Activated naive CD4-positive, alpha-beta T cell treated with anti-CD3 and anti-CD28 coated beads, Interleukin-2, amount 10 ng/mL, durations not matched to agents 7 days and 5 days (primary cell): ENCODE measurements at regions not wholly inside any gene's neighbourhood (a gene's known extent, or its start where the extent isn't known, plus 50 kb on each side); places are given as distances from the start of the nearest gene placed in this dataset.

ENCODE experiments used
- CTCF ChIA-PET: fragments of 350-600 bp; sonication (Branson Sonifier 250); formaldehyde crosslinking; loops from one replicate; lab custom pipeline; 2021; ENCODE audit warnings: antibody characterized with exemption; lab: Charles Lee
- DNase-seq: peaks from one replicate; pipeline ENCODE4 v3.0.0-alpha.2; 2020
- H3K27ac Mint-ChIP-seq: one replicate; pipeline ENCODE4 v1.8.0; 2021; ENCODE audit warnings: mild to moderate bottlenecking, moderate library complexity, mixed read lengths
- H3K27me3 Mint-ChIP-seq: one replicate; pipeline ENCODE4 v1.8.0; 2021; ENCODE audit warnings: mild to moderate bottlenecking, mixed read lengths
- H3K36me3 Mint-ChIP-seq: one replicate; pipeline ENCODE4 v1.8.0; 2021; ENCODE audit warnings: mixed read lengths
- H3K4me1 Mint-ChIP-seq: one replicate; pipeline ENCODE4 v1.8.0; 2021; ENCODE audit warnings: mixed read lengths
- H3K4me3 Mint-ChIP-seq: one replicate; pipeline ENCODE4 v1.8.0; 2021; ENCODE audit warnings: mild to moderate bottlenecking, moderate library complexity, mixed read lengths
- H3K9me3 Mint-ChIP-seq: one replicate; pipeline ENCODE4 v1.8.0; 2021; ENCODE audit warnings: mixed read lengths

DNA sequence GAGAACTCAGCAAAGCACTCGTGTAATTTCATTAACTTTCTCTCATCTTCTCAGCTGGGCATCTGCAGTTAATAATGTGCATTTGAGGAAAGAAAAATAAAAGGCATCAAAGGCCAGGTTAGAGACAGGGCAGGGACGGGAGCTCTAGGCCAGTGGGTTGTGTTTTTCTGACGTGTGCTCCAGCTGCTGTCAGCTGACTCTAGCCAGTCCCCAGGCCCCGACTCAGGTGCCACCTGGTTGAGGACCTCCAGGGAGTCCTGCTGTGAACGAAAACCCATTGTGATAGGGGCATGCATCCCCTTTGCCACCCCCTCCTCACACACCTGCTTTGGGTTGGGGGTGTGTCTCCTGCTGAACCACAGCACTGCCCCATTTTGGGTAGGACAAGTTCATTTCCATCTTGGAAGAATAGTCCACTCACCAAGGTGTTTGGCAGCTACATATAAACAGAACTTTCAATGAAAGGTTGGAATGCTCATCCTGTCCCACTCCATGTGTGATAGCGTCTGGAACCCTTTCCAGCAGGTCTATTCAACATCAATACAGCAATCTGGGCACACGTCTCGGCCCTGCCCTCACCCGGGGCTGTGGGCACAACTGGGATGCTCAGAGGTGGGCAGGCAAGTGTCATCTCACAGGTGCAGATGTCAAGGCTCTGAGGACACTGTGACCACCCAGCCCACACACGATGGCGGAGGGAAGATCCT is 146.1 kb upstream of the FAM20C start:
- H3K4me3 Mint-ChIP-seq: no peak overlapping the region
- H3K27me3 Mint-ChIP-seq: peaks cover 12% of the 10 kb centered on the region
- H3K9me3 Mint-ChIP-seq: no peaks in the 10 kb centered on the region

GRCh38 chr7:46830-47140 is 145.6 kb upstream of the FAM20C start:
- Mint-ChIP-seq H3K27ac (no peak overlapping the region), H3K4me3 (no peak overlapping the region), H3K36me3 (no peaks in the 10 kb centered on the region), H3K4me1 (no peaks in the 10 kb centered on the region), H3K27me3 (peaks cover 12% of the 10 kb centered on the region), H3K9me3 (no peaks in the 10 kb centered on the region)
- CTCF ChIA-PET: no interaction called here
- DNase-seq: no peak

More for the DNA sequence above, 146.1 kb upstream of the FAM20C start:
- H3K36me3 Mint-ChIP-seq: no peaks in the 10 kb centered on the region
- no peaks in the 10 kb centered on the region for H3K4me1 Mint-ChIP-seq
- H3K27ac Mint-ChIP-seq: no peak overlapping the region
- DNase-seq: no peak
- CTCF ChIA-PET: no interaction called here

GRCh38 chr7:51456-52068 is 140.8 kb upstream of the FAM20C start:
- Mint-ChIP-seq H3K36me3 (no peaks in the 10 kb centered on the region), H3K4me3 (no peak overlapping the region), H3K27ac (no peak overlapping the region), H3K9me3 (no peaks in the 10 kb centered on the region), H3K27me3 (peaks cover 1% of the 10 kb centered on the region), H3K4me1 (no peaks in the 10 kb centered on the region)
- DNase-seq: no peak
- CTCF ChIA-PET: no interaction called here

DNA sequence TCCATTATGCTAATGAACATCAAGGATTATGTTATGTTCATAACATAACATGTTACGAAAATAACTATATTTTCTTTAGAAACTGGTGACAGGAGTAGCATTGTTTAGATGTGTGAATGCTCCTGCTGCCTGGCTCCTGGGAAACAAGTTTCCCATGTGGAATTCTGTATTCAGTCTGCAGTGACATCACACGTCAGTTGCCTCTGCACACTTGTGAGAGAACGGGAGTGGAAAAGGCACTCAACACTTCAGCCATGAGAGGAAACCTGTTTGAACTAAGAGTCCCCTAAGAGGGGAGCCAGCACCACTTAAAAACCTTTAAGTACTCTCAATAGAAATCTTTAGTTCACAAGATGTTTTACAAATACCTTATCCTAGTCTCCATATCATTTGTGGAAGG is 140.3 kb upstream of the FAM20C start:
- no peaks in the 10 kb centered on the region for H3K9me3 Mint-ChIP-seq

DNA sequence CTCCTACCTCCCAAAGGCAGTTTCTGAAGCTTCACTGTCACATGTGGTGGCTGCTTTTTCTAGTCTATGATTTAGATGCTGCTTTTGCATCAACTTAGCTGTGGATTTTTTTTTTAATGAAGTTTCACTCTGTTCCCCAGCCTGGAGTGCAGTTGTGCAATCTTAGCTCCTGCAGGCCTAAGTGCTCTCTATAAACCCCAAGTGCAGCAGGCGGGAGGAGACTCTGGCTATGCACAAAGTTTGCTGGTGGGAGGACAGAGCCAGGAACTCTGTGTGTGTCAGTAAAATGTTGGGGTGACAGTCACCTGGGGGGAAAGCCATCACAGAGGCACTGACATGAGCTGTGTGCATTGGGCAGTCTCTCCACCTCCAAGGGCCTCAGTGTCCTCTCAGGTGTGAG is 138.8 kb upstream of the FAM20C start:
- no peaks in the 10 kb centered on the region for H3K9me3 Mint-ChIP-seq

More for the DNA sequence above, 140.3 kb upstream of the FAM20C start:
- DNase-seq: no peak
- H3K27ac Mint-ChIP-seq: no peak overlapping the region
- H3K4me1 Mint-ChIP-seq: no peaks in the 10 kb centered on the region
- H3K36me3 Mint-ChIP-seq: no peaks in the 10 kb centered on the region
- H3K27me3 Mint-ChIP-seq: no peaks in the 10 kb centered on the region
- CTCF ChIA-PET: no interaction called here
- no peak overlapping the region for H3K4me3 Mint-ChIP-seq

DNA sequence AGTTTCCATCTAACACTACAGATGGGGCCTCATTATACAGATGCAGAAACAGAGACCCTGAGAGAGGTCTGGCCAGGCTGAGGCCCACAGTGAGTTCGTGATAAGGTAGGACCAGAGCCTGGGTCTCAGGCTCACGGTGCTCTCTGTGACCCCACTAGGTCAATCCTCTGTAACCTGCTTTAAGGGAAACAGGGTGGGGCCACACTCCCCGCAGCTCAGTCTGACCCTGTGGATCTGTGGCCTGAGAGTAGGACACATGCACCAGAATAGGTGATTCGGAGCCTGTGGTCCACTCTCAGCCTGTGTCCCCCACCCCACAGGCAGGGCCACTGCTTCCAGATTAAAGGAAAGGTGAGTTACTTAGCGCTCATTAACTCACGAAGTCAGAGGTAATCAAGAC is 137.8 kb upstream of the FAM20C start:
- H3K27me3 Mint-ChIP-seq: no peaks in the 10 kb centered on the region
- no peaks in the 10 kb centered on the region for H3K9me3 Mint-ChIP-seq
- DNase-seq: no peak
- H3K36me3 Mint-ChIP-seq: no peaks in the 10 kb centered on the region
- CTCF ChIA-PET: no interaction called here
- no peaks in the 10 kb centered on the region for H3K4me1 Mint-ChIP-seq
- no peak overlapping the region for H3K27ac Mint-ChIP-seq
- H3K4me3 Mint-ChIP-seq: no peak overlapping the region

More for the DNA sequence above, 138.8 kb upstream of the FAM20C start:
- Mint-ChIP-seq H3K27me3 (no peaks in the 10 kb centered on the region), H3K27ac (no peak overlapping the region), H3K36me3 (no peaks in the 10 kb centered on the region), H3K4me1 (no peaks in the 10 kb centered on the region), H3K4me3 (no peak overlapping the region)
- CTCF ChIA-PET: no interaction called here
- DNase-seq: no peak

GRCh38 chr7:55690-56248 is 136.6 kb upstream of the FAM20C start:
- CTCF ChIA-PET: no interaction called here
- no peak overlapping the region for H3K4me3 Mint-ChIP-seq
- no peaks in the 10 kb centered on the region for H3K4me1 Mint-ChIP-seq
- H3K36me3 Mint-ChIP-seq: no peaks in the 10 kb centered on the region
- DNase-seq: no peak
- no peak overlapping the region for H3K27ac Mint-ChIP-seq
- H3K9me3 Mint-ChIP-seq: no peaks in the 10 kb centered on the region
- no peaks in the 10 kb centered on the region for H3K27me3 Mint-ChIP-seq

DNA sequence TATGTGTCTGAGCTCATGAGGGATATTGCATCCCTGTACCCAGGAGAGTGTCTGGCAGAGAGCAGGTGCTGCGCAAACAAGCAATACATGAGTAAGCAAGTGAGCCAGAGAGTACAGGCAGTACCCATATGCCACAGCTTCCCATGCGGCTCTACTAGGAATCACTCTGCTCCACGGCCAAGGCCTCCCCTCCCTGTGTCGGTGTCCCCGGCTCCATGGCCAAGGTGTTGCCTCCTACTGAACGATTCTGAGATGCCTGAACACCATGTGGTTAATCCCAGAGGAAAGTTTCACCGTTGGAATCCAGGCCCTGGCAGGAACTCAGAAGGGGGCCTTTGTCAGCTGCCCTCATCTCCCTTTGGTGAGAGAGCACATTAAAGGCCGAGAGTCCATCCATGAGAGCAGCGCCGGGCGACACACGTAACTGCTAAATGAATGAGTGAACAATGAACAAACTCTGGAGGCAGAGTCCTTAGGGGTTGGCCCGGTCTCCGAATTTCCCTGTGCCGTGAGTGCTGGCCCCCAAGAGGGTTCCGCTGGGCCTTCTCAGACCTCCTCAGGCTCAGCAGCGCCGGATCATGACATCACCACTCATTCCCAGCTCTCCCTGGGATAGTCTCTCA is 136.0 kb upstream of the FAM20C start:
- CTCF ChIA-PET: no interaction called here
- DNase-seq: no peak
- no peaks in the 10 kb centered on the region for H3K27me3 Mint-ChIP-seq
- H3K27ac Mint-ChIP-seq: no peak overlapping the region
- H3K4me1 Mint-ChIP-seq: no peaks in the 10 kb centered on the region
- H3K4me3 Mint-ChIP-seq: no peak overlapping the region
- H3K36me3 Mint-ChIP-seq: no peaks in the 10 kb centered on the region
- no peaks in the 10 kb centered on the region for H3K9me3 Mint-ChIP-seq

- no peak overlapping the region for H3K27ac Mint-ChIP-seq
- H3K4me3 Mint-ChIP-seq: no peak overlapping the region
- CTCF ChIA-PET: no interaction called here
- H3K4me1 Mint-ChIP-seq: no peaks in the 10 kb centered on the region
- no peaks in the 10 kb centered on the region for H3K27me3 Mint-ChIP-seq
- no peaks in the 10 kb centered on the region for H3K36me3 Mint-ChIP-seq
- no peak for DNase-seq
- no peaks in the 10 kb centered on the region for H3K9me3 Mint-ChIP-seq
Measured at GRCh38 chr7:57071-57470, 135.3 kb upstream of the FAM20C start.

GRCh38 chr7:57482-58255 is 134.7 kb upstream of the FAM20C start:
- Mint-ChIP-seq H3K9me3 (no peaks in the 10 kb centered on the region), H3K4me3 (no peak overlapping the region), H3K27me3 (no peaks in the 10 kb centered on the region), H3K4me1 (no peaks in the 10 kb centered on the region), H3K36me3 (no peaks in the 10 kb centered on the region), H3K27ac (no peak overlapping the region)
- CTCF ChIA-PET: no interaction called here
- no peak for DNase-seq

GRCh38 chr7:58316-58715 is 134.1 kb upstream of the FAM20C start:
- Mint-ChIP-seq H3K27me3 (no peaks in the 10 kb centered on the region), H3K9me3 (no peaks in the 10 kb centered on the region), H3K4me3 (no peak overlapping the region), H3K27ac (no peak overlapping the region), H3K4me1 (no peaks in the 10 kb centered on the region), H3K36me3 (no peaks in the 10 kb centered on the region)
- CTCF ChIA-PET: no interaction called here
- no peak for DNase-seq

GRCh38 chr7:59079-60016 is 133.0 kb upstream of the FAM20C start:
- CTCF ChIA-PET: no interaction called here
- Mint-ChIP-seq H3K9me3 (no peaks in the 10 kb centered on the region), H3K27ac (no peak overlapping the region), H3K36me3 (no peaks in the 10 kb centered on the region), H3K4me1 (no peaks in the 10 kb centered on the region), H3K4me3 (no peak overlapping the region), H3K27me3 (no peaks in the 10 kb centered on the region)
- DNase-seq: no peak

DNA sequence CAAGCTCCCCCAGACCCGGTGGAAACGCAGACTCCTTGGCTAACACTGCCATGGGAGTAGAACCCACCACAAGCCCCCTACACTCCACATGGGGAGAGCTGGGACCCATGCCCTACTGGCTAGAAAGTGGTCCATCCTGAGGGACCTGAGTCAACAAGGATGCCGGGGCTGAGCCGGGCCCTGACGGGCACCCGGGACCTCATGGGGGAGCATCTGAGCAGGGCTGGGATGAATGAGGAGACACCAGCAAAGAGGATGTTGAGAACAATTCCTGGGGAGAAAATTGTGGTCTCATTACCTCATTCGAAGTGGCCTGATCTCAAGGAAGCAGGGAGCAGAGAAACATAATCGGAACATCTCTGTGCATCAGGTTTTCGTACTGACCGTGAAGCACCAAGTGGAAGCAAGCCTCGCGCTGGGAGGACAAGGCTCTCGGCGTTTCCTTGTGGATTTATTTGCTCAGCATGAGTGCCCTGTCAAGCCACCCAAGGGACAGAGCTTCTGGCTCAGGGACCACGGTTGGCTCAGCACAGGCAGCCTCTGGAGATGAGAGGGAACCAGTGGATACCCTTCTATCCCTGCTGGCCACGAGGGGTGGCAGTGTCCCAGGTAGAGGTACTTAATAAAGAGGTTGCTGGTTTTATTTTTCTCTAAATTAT is 132.2 kb upstream of the FAM20C start:
- Mint-ChIP-seq H3K4me1 (no peaks in the 10 kb centered on the region), H3K4me3 (no peak overlapping the region), H3K27ac (no peak overlapping the region), H3K9me3 (no peaks in the 10 kb centered on the region), H3K27me3 (no peaks in the 10 kb centered on the region), H3K36me3 (no peaks in the 10 kb centered on the region)
- CTCF ChIA-PET: no interaction called here
- DNase-seq: no peak
